GM19324 (cell line): ENCODE measurements at regions not wholly inside any gene's neighbourhood (a gene's known extent, or its start where the extent isn't known, plus 50 kb on each side); places are given as distances from the start of the nearest gene placed in this dataset.

ENCODE experiments used
- ATAC-seq: cut with Tn5 transposase; IDR thresholded peaks from one replicate; pipeline ENCODE4 v1.9.1; 2021; ENCODE audit warnings: mild to moderate bottlenecking, moderate library complexity; ENCODE audit not compliant: unreplicated experiment, low FRiP score

DNA sequence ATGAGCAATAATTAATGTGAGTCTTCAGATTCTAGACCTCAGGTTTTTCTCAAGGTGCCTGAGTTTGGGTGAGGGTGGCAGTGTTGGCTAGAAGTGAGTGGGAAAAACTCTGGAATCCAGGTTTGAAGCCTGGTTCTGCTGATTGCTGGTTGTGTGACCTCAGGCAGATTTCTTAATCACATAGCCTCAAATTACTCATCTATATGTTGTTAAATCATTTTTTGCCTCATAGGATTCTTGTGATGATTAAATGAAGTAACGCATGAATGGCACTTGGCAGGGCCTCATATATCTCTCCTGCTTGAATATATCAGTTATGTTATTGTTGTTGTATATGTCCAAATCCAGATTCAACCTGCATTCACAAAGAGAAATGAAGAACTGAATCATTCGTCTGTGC, 60.5 kb downstream of the NR2F2 start:
- ATAC-seq = no peak

DNA sequence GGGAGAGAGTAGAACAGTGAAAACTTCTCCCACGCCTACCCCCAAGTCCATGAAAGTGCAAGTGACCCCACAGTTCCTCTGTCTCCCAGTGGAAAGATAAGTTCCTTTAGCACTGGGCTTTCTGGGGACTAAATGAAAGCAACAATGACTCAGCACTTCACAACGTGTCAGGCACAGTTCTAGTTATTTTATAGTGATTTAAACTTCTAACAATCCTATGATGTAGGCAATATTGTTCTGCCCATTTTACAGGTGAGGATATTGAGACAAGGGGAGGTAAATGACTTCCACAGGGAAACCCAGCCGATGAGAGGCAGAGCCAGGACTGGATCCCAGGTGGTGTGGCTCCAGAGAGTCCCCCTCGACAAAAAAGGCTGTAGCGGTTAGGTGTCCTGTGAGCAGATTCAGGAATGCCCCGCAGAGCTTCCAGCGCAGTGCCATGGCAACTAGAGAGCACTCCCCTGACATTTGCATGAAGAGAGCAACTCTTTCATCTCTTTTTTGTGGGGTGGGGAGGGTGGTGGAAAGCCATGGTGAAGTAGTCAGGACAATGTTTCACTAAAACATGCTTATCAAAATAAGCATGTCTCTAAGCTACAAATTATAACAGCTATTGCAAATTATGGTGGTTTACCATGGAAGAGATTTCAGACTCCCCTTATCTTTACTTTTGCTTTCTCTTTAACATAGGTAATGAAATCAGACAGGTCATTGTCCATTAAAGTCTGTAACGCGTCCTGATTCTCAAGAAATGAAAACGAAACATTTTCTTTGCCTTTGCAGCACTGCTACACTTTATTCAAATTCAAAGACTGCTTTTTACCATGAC, 62.1 kb downstream of the NR2F2 start:
- ATAC-seq = peak; percentile 71

GRCh38 chr15:96393209-96393513, 62.7 kb downstream of the NR2F2 start:
- ATAC-seq = no peak

GRCh38 chr15:96395687-96396086, 65.2 kb downstream of the NR2F2 start:
- ATAC-seq = no peak

- ATAC-seq = no peak
Measured at GRCh38 chr15:96398776-96399175, 68.3 kb downstream of the NR2F2 start.

GRCh38 chr15:96402403-96402802, 71.9 kb downstream of the NR2F2 start:
- ATAC-seq = no peak

GRCh38 chr15:96403071-96403470, 72.6 kb downstream of the NR2F2 start:
- no peak for ATAC-seq

- no peak for ATAC-seq
Measured at GRCh38 chr15:96403932-96404331, 73.4 kb downstream of the NR2F2 start.

DNA sequence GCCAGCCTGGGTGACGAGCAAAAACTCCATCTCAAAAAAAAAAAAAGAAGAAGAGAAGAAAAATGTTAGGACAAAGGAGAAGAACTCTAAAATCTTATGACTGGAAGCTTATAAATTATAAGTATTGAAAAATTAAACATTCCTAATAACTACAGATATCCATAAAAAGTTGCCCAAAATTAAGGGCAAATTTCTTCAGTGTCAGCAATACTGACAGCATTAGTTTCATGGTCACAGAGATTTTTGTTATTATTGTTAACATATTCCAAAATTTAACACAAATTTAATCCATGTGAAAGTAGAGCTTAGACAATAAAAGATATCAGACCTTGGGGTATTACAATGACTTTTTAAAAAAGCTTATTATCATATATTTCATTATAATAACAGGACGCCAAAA, 74.1 kb downstream of the NR2F2 start:
- ATAC-seq = no peak

- no peak for ATAC-seq
Measured at GRCh38 chr15:96406291-96406690, 75.8 kb downstream of the NR2F2 start.

DNA sequence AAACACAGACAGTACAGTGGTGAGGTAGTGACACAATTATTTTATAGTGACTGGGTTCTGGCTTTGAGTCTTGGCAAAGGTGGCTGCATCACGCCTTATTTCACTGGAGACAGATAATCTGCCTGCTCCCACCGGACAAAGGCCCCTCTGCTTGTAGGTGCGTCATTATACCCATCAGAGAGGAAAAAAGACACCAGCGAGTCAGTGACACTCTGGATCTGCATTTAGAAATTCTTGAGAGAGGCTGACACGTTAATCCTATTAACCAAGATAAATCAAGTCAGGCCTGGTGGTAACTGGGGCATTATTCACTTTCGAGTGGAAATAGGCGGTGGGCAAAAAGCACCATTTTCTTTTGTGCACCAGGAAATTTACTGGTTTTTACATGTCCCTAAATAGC, 76.2 kb downstream of the NR2F2 start:
- no peak for ATAC-seq

DNA sequence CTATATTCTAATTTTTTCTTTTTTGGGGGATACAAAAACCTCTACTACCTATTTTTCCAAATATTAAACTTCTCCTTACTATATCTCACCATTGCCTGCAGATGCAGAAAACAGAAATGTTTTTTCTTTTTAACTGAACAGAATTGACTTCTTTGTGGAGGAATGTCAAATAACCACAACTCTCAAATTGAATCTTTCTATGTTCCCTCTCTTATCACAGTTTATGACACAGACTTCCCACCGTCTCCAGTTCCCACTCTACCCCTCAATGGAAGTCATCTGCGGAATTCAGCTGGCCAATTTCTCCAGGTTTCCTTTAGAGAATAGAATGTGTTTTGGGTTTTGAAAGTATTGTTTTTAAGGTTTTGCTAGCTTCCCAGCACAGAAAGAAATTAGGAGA, 77.0 kb downstream of the NR2F2 start:
- ATAC-seq = no peak

- no peak for ATAC-seq
Measured at GRCh38 chr15:96408591-96409183, 78.2 kb downstream of the NR2F2 start.

GRCh38 chr15:96409215-96410138, 79.0 kb downstream of the NR2F2 start:
- no peak for ATAC-seq

DNA sequence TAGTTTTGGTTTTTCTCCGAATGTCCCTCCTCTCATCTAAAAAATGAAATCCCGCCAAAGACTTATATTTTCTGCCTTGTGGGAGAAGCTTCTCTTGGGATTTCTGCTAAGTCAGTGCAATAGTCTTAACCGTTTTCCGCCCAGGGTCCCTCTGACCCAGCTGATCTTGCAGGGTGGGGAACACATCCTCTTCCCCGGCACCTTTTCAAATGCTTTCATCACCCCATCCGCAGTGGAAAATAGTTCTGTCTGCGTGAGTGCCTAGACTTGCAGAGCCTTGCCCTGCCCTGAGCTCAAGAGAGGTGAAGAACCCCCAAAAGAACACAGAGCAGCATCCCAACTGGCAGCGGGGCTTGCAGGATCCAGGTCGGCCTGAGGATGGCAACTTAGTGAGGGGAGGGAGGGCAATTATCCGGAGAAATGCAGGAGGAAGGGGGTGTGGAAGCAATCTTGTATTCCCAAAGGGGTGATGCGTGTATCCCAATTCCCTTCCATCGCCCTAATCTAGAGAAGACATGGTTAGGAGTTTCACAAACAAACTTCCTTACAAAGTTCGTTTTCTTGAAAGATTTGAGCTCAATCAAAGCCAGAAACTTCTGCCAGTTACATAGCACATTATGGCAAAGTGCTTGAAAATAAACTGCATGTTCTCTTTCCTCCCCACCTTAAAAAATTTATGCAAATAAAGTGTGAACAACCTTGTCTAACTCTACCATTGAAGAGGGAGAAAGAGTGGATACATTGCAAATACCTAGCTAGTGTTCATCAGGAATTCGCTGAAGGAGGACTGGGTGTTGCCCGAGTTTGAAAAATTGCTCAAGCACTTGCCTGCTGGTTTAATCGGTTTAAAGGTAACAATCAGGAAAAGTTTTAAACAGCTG, 79.9 kb downstream of the NR2F2 start:
- no peak for ATAC-seq

- no peak for ATAC-seq
Measured at GRCh38 chr15:96411056-96412031, 80.8 kb downstream of the NR2F2 start.

DNA sequence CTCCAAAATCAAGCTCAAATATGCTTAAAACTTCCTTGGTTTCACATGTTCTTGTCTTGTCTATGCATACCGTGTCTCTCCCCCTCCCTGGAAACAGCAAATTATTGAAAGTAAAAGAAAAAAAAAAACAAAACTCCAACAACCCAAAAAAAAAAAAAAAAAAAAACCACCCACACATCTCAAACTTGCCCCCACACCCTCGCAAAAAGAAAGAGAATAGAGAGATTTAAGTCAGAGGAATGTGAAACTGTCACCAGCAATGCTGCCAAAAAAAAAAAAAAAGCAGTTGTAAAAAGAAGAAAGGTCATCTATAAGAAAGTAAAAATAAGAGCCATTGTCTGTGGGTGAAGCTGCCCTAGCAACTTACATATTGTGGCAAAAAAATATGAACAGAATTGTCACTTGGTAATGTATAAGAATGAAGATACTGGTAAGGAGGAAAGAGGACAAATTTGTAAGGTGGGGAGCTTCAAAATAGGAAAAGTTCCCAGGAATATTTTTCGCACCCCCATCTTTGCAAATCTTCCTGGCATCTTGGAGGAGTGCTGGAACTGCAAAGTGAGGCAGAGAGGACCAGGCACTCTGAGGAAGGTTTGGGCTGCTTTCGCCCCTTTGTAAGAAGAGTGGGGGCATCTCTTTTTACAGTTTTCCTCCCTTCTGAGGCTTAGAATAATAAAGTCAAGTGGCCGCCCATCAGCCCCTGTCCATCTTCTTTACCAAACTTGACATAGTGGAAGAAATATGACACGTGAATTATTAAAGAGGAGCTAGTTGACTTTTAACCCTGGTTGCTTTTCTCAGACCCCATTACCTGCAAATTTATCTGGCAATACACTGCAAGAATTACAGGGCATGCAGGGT, 81.8 kb downstream of the NR2F2 start:
- no peak for ATAC-seq

DNA sequence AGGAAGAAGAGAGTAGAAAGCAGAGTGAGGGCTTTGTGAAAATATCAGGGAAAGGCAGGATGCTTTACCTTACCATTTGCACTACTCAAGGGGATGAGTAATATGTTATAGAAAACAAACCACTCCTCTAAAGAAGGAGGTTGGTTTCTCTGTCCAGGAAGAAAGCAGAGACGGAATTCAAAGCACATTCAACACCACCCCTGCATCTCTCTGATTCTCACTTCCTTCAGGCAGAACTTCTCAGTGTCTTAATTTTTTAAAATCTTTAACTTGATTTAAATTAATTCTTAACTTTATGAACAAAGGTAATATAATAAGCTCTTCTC, 82.4 kb downstream of the NR2F2 start:
- ATAC-seq = no peak

DNA sequence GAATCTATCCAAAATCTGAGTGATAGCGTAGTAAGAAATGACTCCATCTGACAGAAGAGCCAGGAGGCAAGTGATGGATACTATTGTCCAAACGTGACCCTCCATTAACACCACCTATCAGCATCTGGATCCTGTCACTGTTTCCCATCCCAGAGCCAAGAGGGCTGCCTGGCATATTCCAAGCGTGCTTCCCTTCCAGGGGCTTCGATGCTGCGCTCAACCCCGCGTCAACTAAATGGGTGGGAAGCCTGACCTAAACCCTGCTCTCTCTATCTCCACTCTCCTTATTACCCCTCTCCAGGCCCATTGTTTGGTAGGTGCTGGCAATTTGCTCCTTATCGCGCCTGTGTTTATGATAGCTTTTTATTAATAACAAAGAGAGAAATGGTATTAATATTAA, 83.2 kb downstream of the NR2F2 start:
- no peak for ATAC-seq
